HEK293 (cell line): ENCODE measurements at regions not wholly inside any gene's neighbourhood (a gene's known extent, or its start where the extent isn't known, plus 50 kb on each side); places are given as distances from the start of the nearest gene placed in this dataset.

Experiments used
- SP2 ChIP-seq: fragments of 450-650 bp; formaldehyde crosslinking; IDR thresholded peaks from 2 replicates; pipeline ENCODE4 v1.5.1; 2016; ENCODE audit warnings: missing biosample characterization, missing genetic modification characterization
- YY1 ChIP-seq: fragments of 450-650 bp; formaldehyde crosslinking; IDR thresholded peaks from 2 replicates; pipeline ENCODE4 v1.5.1; 2018; ENCODE audit warnings: missing biosample characterization, missing genetic modification characterization
- ZFHX2 ChIP-seq: fragments of 450-650 bp; formaldehyde crosslinking; conservative IDR thresholded peaks from 2 replicates; pipeline ENCODE4 v1.5.1; 2016; ENCODE audit warnings: missing biosample characterization, missing genetic modification characterization
- ZNF169 ChIP-seq: fragments of 450-650 bp; formaldehyde crosslinking; IDR thresholded peaks from 2 replicates; pipeline ENCODE4 v1.5.1; 2016; ENCODE audit warnings: missing biosample characterization, missing genetic modification characterization
- ZNF558 ChIP-seq: fragments of 450-650 bp; formaldehyde crosslinking; IDR thresholded peaks from 2 replicates; pipeline ENCODE4 v1.5.1; 2016; ENCODE audit warnings: missing biosample characterization, missing genetic modification characterization
- ZNF660 ChIP-seq: fragments of 450-650 bp; IDR thresholded peaks from 2 replicates; pipeline ENCODE4 v1.5.1; 2018; ENCODE audit warnings: missing biosample characterization, mild to moderate bottlenecking, missing genetic modification characterization
- ZNF707 ChIP-seq: fragments of 450-650 bp; formaldehyde crosslinking; IDR thresholded peaks from 2 replicates; pipeline ENCODE4 v1.5.1; 2016; ENCODE audit warnings: missing biosample characterization, missing genetic modification characterization
- TF ChIP-seq, protein P1 (sequence below): fragments of 450-650 bp; formaldehyde crosslinking; IDR thresholded peaks from 2 replicates; pipeline ENCODE4 v1.5.1; 2016; ENCODE audit warnings: missing biosample characterization, missing genetic modification characterization
- TF ChIP-seq, protein P2 (sequence below): fragments of 450-650 bp; formaldehyde crosslinking; IDR thresholded peaks from 2 replicates; pipeline ENCODE4 v1.5.0; 2017; ENCODE audit warnings: missing biosample characterization, missing genetic modification characterization, borderline replicate concordance
- TF ChIP-seq, protein P3 (sequence below): fragments of 450-650 bp; formaldehyde crosslinking; IDR thresholded peaks from 2 replicates; pipeline ENCODE4 v1.5.1; 2016; ENCODE audit warnings: missing biosample characterization, missing genetic modification characterization

DNA sequence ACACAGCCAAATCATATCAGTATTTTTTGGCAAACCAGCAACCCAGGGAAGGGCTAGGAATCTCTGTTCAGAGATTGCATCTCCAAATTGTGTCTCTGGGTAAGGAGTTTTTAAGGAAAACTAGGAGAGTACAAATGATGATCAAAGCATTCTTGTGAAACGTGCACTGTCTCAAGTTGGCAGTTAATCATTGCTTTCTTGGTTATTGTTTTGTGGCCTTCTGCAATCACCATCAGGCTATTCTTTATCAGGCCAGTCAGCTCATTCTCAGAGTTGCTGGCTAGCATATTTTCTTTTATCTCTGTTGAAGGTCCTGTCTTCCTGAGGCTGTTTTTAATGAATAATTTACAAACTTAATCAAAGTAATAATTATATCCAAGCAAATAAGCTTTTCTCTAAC is 129.1 kb upstream of the CCDC179 start:
- TF ChIP-seq, protein P1, sequence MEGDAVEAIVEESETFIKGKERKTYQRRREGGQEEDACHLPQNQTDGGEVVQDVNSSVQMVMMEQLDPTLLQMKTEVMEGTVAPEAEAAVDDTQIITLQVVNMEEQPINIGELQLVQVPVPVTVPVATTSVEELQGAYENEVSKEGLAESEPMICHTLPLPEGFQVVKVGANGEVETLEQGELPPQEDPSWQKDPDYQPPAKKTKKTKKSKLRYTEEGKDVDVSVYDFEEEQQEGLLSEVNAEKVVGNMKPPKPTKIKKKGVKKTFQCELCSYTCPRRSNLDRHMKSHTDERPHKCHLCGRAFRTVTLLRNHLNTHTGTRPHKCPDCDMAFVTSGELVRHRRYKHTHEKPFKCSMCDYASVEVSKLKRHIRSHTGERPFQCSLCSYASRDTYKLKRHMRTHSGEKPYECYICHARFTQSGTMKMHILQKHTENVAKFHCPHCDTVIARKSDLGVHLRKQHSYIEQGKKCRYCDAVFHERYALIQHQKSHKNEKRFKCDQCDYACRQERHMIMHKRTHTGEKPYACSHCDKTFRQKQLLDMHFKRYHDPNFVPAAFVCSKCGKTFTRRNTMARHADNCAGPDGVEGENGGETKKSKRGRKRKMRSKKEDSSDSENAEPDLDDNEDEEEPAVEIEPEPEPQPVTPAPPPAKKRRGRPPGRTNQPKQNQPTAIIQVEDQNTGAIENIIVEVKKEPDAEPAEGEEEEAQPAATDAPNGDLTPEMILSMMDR (tag by site-specific recombination), result no peak
- no peak for TF ChIP-seq ZNF660
- TF ChIP-seq ZFHX2 (tag by site-specific recombination), result no peak
- TF ChIP-seq ZNF558 (tag by site-specific recombination), result no peak
- TF ChIP-seq ZNF707 (tag by site-specific recombination), result no peak
- no peak for TF ChIP-seq YY1 (tag by site-specific recombination)
- TF ChIP-seq, protein P2, sequence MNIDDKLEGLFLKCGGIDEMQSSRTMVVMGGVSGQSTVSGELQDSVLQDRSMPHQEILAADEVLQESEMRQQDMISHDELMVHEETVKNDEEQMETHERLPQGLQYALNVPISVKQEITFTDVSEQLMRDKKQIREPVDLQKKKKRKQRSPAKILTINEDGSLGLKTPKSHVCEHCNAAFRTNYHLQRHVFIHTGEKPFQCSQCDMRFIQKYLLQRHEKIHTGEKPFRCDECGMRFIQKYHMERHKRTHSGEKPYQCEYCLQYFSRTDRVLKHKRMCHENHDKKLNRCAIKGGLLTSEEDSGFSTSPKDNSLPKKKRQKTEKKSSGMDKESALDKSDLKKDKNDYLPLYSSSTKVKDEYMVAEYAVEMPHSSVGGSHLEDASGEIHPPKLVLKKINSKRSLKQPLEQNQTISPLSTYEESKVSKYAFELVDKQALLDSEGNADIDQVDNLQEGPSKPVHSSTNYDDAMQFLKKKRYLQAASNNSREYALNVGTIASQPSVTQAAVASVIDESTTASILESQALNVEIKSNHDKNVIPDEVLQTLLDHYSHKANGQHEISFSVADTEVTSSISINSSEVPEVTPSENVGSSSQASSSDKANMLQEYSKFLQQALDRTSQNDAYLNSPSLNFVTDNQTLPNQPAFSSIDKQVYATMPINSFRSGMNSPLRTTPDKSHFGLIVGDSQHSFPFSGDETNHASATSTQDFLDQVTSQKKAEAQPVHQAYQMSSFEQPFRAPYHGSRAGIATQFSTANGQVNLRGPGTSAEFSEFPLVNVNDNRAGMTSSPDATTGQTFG, result no peak
- no peak for TF ChIP-seq SP2 (tag by site-specific recombination)
- no peak for TF ChIP-seq ZNF169 (tag by site-specific recombination)
- TF ChIP-seq, protein P3, sequence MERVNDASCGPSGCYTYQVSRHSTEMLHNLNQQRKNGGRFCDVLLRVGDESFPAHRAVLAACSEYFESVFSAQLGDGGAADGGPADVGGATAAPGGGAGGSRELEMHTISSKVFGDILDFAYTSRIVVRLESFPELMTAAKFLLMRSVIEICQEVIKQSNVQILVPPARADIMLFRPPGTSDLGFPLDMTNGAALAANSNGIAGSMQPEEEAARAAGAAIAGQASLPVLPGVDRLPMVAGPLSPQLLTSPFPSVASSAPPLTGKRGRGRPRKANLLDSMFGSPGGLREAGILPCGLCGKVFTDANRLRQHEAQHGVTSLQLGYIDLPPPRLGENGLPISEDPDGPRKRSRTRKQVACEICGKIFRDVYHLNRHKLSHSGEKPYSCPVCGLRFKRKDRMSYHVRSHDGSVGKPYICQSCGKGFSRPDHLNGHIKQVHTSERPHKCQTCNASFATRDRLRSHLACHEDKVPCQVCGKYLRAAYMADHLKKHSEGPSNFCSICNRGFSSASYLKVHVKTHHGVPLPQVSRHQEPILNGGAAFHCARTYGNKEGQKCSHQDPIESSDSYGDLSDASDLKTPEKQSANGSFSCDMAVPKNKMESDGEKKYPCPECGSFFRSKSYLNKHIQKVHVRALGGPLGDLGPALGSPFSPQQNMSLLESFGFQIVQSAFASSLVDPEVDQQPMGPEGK (tag by site-specific recombination), result no peak
